Fibroblast of pulmonary artery (primary cell): ENCODE measurements at regions not wholly inside any gene's neighbourhood (a gene's known extent, or its start where the extent isn't known, plus 50 kb on each side); places are given as distances from the start of the nearest gene placed in this dataset.
A peak's percentile ranks its signal among the peaks of the same experiment; 100 is the strongest.
"Not testable (repeated sequence)": the region's sequence is repeated elsewhere in the genome, so short reads cannot be mapped to it uniquely, and the experiment has no call there.

Experiments
- DNase-seq: peaks from one replicate; pipeline ENCODE4 v3.0.0-alpha.2; 2010; ENCODE audit warnings: low read depth
- H3K4me3 ChIP-seq: replicated peaks from 2 replicates; pipeline ENCODE4 v1.5.1; 2011; ENCODE audit warnings: low read depth, mild to moderate bottlenecking, control low read depth, low read length, moderate library complexity
- TF ChIP-seq, protein P1 (sequence below): IDR thresholded peaks from 2 replicates; pipeline ENCODE4 v1.5.1; 2011; ENCODE audit warnings: mild to moderate bottlenecking, control low read depth, low read length, inconsistent platforms; ENCODE audit errors: missing control alignments

DNA sequence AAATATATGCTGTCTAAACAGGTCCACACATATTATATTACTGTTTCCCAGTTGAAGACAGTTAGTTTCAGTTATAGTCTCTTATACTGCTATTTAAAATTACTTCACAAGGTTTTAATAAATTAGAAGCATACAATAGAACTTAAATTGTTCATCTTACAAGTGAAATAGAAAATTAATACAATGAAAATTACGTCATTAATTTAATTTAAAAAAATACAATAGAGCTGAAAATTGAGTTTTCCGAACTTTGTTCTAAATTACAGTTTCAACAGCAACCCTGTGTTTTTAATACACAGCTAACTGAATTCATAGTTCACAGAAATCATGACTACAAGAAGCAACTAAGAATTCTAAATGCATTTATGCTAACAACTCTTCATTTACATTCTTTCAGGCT, 525.7 kb upstream of the FOXG1 start:
- H3K4me3 ChIP-seq: no peak overlapping the region
- DNase-seq: no peak
- TF ChIP-seq, protein P1, sequence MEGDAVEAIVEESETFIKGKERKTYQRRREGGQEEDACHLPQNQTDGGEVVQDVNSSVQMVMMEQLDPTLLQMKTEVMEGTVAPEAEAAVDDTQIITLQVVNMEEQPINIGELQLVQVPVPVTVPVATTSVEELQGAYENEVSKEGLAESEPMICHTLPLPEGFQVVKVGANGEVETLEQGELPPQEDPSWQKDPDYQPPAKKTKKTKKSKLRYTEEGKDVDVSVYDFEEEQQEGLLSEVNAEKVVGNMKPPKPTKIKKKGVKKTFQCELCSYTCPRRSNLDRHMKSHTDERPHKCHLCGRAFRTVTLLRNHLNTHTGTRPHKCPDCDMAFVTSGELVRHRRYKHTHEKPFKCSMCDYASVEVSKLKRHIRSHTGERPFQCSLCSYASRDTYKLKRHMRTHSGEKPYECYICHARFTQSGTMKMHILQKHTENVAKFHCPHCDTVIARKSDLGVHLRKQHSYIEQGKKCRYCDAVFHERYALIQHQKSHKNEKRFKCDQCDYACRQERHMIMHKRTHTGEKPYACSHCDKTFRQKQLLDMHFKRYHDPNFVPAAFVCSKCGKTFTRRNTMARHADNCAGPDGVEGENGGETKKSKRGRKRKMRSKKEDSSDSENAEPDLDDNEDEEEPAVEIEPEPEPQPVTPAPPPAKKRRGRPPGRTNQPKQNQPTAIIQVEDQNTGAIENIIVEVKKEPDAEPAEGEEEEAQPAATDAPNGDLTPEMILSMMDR: no peak

DNA sequence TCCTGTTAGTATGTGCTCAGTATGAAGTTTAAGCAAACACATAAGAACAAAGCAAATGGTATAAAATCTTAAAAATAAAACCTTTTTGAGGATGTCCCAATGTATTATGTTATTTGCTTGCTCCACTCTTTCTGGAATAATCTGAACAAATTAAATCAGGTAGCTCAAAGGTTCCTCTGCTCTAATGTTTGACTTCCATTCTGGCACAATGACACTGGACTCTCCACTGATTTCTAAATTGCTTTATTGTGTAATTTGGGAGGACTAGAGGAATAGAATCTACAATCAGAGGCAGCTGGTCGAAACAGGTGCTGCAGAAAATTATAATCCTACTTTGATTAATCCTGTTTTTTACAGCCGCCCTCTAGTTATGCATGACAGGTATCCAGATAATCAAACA, 523.7 kb upstream of the FOXG1 start:
- TF ChIP-seq, protein P1: no peak
- no peak for DNase-seq

DNA sequence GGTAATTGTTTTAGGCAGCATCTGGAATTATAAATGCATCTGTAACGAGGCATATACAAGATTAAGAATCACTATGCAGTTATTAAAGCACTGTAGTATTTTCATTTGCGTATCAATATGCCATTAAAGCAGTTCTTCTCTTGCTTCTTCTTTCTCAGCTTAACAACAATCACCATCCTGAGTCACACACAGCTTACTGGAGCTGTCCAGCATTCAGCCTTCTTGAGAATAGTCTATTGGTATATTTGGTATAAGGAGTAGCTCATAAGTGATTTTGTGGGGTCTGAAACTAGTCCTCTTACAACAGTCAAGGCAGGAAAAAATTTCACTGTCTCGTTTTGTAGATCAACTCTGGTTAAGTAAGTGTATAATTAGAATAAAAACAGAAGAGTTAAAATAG, 523.0 kb upstream of the FOXG1 start:
- no peak overlapping the region for H3K4me3 ChIP-seq
- peak; percentile 56 for DNase-seq
- TF ChIP-seq, protein P1: no peak

More for the DNA sequence above, 523.7 kb upstream of the FOXG1 start:
- H3K4me3 ChIP-seq: no peak overlapping the region

DNA sequence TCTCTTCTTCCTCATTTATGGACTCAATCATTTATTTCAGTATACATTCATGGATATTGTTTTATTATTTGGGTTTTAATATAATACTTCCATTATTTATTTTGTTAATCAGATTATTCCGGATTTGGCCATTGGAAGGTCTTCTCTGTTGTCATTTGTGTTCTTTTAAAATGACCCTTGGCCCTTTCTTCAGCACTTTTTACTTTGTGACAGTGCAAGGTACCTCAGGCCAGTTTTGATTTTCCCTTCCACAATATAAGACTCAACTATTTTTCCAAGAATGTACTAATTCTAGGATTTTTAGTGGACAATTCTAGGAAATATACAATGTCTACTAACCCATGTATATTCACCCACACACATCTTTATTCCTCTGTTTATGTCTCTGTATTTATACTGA, 521.4 kb upstream of the FOXG1 start:
- no peak for DNase-seq
- TF ChIP-seq, protein P1: no peak

DNA sequence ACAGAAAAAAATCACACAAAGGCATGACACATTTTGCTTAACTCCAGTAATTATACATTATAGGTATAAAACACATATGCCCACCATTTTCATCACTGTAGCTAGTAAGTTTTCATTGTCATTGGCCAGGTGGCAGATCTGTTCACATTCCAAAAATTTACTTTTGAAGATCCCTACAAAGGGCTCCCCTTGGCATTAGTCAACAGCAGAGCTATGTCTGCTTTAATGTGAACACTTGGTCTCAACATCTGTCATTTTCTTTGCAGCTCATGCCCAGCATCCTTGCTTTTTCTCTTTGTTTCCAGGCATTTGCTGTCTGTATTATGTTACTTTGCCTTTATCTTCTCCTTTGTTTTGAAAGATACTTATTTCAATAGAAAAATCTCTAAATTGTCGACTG, 519.1 kb upstream of the FOXG1 start:
- no peak overlapping the region for H3K4me3 ChIP-seq
- TF ChIP-seq, protein P1: no peak
- no peak for DNase-seq

More for the DNA sequence above, 521.4 kb upstream of the FOXG1 start:
- no peak overlapping the region for H3K4me3 ChIP-seq

DNA sequence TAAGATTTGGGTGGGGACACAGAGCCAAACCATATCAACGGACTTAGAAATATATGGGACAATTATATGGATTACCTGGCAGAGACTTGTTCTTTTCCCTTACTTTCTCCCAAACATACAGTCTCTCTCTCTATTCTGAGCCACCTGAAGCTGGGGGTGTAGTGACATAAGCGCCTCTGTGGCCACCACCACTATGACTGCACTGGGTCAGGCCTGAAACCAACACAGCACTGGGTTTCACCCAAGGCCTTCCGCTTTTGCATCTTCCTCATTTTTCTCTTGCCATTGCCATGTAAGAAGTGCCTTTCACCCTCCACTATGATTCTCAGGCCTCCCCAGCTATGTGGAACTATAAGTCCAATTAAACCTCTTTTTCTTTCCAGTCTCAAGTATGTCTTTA, 514.5 kb upstream of the FOXG1 start:
- not testable (repeated sequence) for DNase-seq, H3K4me3 ChIP-seq

DNA sequence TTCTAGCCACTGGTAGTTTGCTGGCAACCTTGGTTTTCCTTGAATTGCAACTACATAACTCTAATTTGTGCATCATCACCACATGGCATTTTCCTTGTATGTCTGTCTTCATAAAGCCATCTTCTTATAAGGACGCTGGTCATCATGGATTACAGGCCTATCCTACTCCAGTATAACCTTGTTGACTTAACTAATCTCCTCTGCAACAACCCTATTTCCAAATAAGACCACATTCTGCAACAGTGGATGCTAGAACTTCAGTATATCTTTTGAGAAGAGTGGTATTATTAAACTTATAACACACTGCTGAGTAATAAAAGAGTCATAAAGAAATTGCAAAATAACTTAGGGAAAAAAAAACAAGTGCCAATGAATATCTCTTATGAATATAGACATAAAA, 511.8 kb upstream of the FOXG1 start:
- no peak overlapping the region for H3K4me3 ChIP-seq
- TF ChIP-seq, protein P1: no peak
- peak; percentile 24 for DNase-seq
